GM23338 (cell line): ENCODE measurements at regions not wholly inside any gene's neighbourhood (a gene's known extent, or its start where the extent isn't known, plus 50 kb on each side); places are given as distances from the start of the nearest gene placed in this dataset.

Experiments used
- ATAC-seq: fragments of 200-7000 bp; cut with Tn5 transposase; 3 replicates; pipeline ENCODE4 v1.9.1; 2020
- DNase-seq: peaks from one replicate; pipeline ENCODE4 v3.0.0-alpha.2; 2015; ENCODE audit warnings: low spot score
- H2AFZ ChIP-seq: fragments of 200-600 bp; sonication (generic); 2 replicates; pipeline ENCODE4 v1.8.0; 2016; ENCODE audit warnings: antibody characterized with exemption, mild to moderate bottlenecking, moderate library complexity
- H3F3A ChIP-seq: fragments of 200-600 bp; sonication (generic); replicated peaks from 2 replicates; pipeline ENCODE4 v1.8.0; 2017; ENCODE audit warnings: antibody characterized with exemption, mixed run types, low read depth
- H3K27ac ChIP-seq: fragments of 200-600 bp; sonication (generic); 2 replicates; pipeline ENCODE4 v1.6.1; 2016; ENCODE audit warnings: low read depth
- H3K27me3 ChIP-seq: fragments of 200-600 bp; sonication (generic); 2 replicates; pipeline ENCODE4 v1.8.0; 2016; ENCODE audit warnings: mild to moderate bottlenecking, mixed run types, moderate library complexity; ENCODE audit not compliant: insufficient read depth
- H3K36me3 ChIP-seq: fragments of 200-600 bp; sonication (generic); 2 replicates; pipeline ENCODE4 v1.8.0; 2016; ENCODE audit warnings: mild to moderate bottlenecking; ENCODE audit not compliant: insufficient read depth
- H3K4me1 ChIP-seq: fragments of 200-600 bp; sonication (generic); 2 replicates; pipeline ENCODE4 v1.8.0; 2016; ENCODE audit warnings: mild to moderate bottlenecking, moderate library complexity; ENCODE audit not compliant: insufficient read depth
- H3K4me2 ChIP-seq: fragments of 200-600 bp; sonication (generic); 2 replicates; pipeline ENCODE4 v1.7.1; 2017; ENCODE audit warnings: mixed run types
- H3K4me3 ChIP-seq: fragments of 200-600 bp; sonication (generic); 2 replicates; pipeline ENCODE4 v1.6.1; 2016; ENCODE audit warnings: mixed run types
- H3K79me2 ChIP-seq: fragments of 200-600 bp; sonication (generic); replicated peaks from 2 replicates; pipeline ENCODE4 v1.8.0; 2017; ENCODE audit warnings: mild to moderate bottlenecking; ENCODE audit not compliant: insufficient read depth
- H3K9me2 ChIP-seq: fragments of 200-600 bp; sonication (generic); 2 replicates; pipeline ENCODE4 v1.8.0; 2017; ENCODE audit not compliant: insufficient read depth
- H4K20me1 ChIP-seq: fragments of 200-600 bp; sonication (generic); replicated peaks from 2 replicates; pipeline ENCODE4 v1.8.0; 2017; ENCODE audit warnings: mild to moderate bottlenecking; ENCODE audit not compliant: insufficient read depth
- H3K27ac Mint-ChIP-seq: 2 replicates; pipeline ENCODE4 v1.8.0; 2020; ENCODE audit warnings: inconsistent platforms, mild to moderate bottlenecking, moderate library complexity, mixed read lengths
- H3K27me3 Mint-ChIP-seq: 3 replicates; pipeline ENCODE4 v1.8.0; 2022; ENCODE audit warnings: low read depth, mild to moderate bottlenecking, moderate library complexity, mixed read lengths, inconsistent platforms; ENCODE audit not compliant: insufficient read depth, poor library complexity
- H3K36me3 Mint-ChIP-seq: 3 replicates; pipeline ENCODE4 v1.8.0; 2021; ENCODE audit warnings: low read depth, mild to moderate bottlenecking, inconsistent platforms, moderate library complexity, mixed read lengths
- H3K4me1 Mint-ChIP-seq: 3 replicates; pipeline ENCODE4 v1.8.0; 2020; ENCODE audit warnings: mild to moderate bottlenecking, inconsistent platforms, mixed read lengths
- H3K4me3 Mint-ChIP-seq: 3 replicates; pipeline ENCODE4 v1.8.0; 2021; ENCODE audit warnings: moderate library complexity, mild to moderate bottlenecking, inconsistent platforms, mixed read lengths
- H3K9me3 Mint-ChIP-seq: 3 replicates; pipeline ENCODE4 v1.8.0; 2020; ENCODE audit warnings: moderate library complexity, mild to moderate bottlenecking, inconsistent platforms, mixed read lengths
- CREB1 ChIP-seq: fragments of 250-450 bp; sonication (Bioruptor Pico); IDR thresholded peaks from 2 replicates; pipeline ENCODE4 v1.5.0; 2020; ENCODE audit warnings: low read depth, mild to moderate bottlenecking, moderate library complexity
- EZH2 ChIP-seq: fragments of 200-600 bp; sonication (generic); IDR thresholded peaks from one replicate; pipeline ENCODE4 v1.8.0; 2017; ENCODE audit warnings: antibody characterized with exemption, mild to moderate bottlenecking, low read depth; ENCODE audit not compliant: unreplicated experiment
- EZH2phosphoT487 ChIP-seq: fragments of 200-600 bp; sonication (generic); IDR thresholded peaks from one replicate; pipeline ENCODE4 v1.8.1; 2018; ENCODE audit warnings: antibody characterized with exemption; ENCODE audit not compliant: unreplicated experiment
- JUNB ChIP-seq: IDR thresholded peaks from one replicate; pipeline ENCODE4 v1.6.1; 2016; ENCODE audit warnings: antibody characterized with exemption; ENCODE audit not compliant: unreplicated experiment
- NANOG ChIP-seq: IDR thresholded peaks from 2 replicates; pipeline ENCODE4 v1.6.1; 2016; ENCODE audit warnings: antibody characterized with exemption, borderline replicate concordance
- STAT1 ChIP-seq: IDR thresholded peaks from one replicate; pipeline ENCODE4 v1.6.1; 2016; ENCODE audit warnings: antibody characterized with exemption; ENCODE audit not compliant: unreplicated experiment
- ZNF114 ChIP-seq: fragments of 250-450 bp; sonication (Bioruptor Pico); IDR thresholded peaks from 2 replicates; pipeline ENCODE4 v1.5.0; 2020; ENCODE audit warnings: mild to moderate bottlenecking, moderate library complexity
- TF ChIP-seq, protein P1 (sequence below): fragments of 250-450 bp; sonication (Bioruptor Pico); IDR thresholded peaks from 2 replicates; pipeline ENCODE4 v1.5.0; 2020; ENCODE audit warnings: mild to moderate bottlenecking, moderate library complexity
- TF ChIP-seq, protein P2 (sequence below): IDR thresholded peaks from 2 replicates; pipeline ENCODE4 v1.6.1; 2016; ENCODE audit warnings: antibody characterized with exemption

DNA sequence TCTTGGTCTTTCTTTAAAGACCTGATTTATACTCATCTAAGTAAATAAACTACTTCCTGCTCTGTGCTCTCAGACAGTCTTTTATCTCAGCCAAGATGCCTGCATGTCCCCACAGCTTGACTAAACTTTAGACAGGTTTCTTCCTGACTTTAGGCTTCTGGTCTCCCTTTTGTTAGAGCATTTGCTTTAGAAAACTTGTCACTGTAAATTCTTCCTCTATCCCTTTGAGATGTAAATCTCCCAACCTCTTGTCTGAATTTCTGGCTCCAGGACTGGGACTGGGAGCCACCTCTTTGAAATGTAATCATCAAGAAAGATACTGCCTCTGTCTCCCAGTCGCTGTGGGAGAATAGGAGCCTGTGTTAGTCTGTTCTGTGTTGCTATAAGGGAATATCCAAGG, 739.9 kb downstream of the C6orf118 start (continued):
- TF ChIP-seq, protein P1, sequence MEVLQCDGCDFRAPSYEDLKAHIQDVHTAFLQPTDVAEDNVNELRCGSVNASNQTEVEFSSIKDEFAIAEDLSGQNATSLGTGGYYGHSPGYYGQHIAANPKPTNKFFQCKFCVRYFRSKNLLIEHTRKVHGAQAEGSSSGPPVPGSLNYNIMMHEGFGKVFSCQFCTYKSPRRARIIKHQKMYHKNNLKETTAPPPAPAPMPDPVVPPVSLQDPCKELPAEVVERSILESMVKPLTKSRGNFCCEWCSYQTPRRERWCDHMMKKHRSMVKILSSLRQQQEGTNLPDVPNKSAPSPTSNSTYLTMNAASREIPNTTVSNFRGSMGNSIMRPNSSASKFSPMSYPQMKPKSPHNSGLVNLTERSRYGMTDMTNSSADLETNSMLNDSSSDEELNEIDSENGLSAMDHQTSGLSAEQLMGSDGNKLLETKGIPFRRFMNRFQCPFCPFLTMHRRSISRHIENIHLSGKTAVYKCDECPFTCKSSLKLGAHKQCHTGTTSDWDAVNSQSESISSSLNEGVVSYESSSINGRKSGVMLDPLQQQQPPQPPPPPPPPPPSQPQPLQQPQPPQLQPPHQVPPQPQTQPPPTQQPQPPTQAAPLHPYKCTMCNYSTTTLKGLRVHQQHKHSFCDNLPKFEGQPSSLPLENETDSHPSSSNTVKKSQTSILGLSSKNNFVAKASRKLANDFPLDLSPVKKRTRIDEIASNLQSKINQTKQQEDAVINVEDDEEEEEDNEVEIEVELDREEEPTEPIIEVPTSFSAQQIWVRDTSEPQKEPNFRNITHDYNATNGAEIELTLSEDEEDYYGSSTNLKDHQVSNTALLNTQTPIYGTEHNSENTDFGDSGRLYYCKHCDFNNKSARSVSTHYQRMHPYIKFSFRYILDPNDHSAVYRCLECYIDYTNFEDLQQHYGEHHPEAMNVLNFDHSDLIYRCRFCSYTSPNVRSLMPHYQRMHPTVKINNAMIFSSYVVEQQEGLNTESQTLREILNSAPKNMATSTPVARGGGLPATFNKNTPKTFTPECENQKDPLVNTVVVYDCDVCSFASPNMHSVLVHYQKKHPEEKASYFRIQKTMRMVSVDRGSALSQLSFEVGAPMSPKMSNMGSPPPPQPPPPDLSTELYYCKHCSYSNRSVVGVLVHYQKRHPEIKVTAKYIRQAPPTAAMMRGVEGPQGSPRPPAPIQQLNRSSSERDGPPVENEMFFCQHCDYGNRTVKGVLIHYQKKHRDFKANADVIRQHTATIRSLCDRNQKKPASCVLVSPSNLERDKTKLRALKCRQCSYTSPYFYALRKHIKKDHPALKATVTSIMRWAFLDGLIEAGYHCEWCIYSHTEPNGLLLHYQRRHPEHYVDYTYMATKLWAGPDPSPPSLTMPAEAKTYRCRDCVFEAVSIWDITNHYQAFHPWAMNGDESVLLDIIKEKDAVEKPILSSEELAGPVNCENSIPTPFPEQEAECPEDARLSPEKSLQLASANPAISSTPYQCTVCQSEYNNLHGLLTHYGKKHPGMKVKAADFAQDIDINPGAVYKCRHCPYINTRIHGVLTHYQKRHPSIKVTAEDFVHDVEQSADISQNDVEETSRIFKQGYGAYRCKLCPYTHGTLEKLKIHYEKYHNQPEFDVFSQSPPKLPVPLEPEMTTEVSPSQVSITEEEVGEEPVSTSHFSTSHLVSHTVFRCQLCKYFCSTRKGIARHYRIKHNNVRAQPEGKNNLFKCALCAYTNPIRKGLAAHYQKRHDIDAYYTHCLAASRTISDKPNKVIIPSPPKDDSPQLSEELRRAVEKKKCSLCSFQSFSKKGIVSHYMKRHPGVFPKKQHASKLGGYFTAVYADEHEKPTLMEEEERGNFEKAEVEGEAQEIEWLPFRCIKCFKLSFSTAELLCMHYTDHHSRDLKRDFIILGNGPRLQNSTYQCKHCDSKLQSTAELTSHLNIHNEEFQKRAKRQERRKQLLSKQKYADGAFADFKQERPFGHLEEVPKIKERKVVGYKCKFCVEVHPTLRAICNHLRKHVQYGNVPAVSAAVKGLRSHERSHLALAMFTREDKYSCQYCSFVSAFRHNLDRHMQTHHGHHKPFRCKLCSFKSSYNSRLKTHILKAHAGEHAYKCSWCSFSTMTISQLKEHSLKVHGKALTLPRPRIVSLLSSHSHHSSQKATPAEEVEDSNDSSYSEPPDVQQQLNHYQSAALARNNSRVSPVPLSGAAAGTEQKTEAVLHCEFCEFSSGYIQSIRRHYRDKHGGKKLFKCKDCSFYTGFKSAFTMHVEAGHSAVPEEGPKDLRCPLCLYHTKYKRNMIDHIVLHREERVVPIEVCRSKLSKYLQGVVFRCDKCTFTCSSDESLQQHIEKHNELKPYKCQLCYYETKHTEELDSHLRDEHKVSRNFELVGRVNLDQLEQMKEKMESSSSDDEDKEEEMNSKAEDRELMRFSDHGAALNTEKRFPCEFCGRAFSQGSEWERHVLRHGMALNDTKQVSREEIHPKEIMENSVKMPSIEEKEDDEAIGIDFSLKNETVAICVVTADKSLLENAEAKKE (CRISPR knock-in tag): no peak
- no peak for TF ChIP-seq EZH2phosphoT487
- TF ChIP-seq CREB1 (CRISPR knock-in tag): no peak

DNA sequence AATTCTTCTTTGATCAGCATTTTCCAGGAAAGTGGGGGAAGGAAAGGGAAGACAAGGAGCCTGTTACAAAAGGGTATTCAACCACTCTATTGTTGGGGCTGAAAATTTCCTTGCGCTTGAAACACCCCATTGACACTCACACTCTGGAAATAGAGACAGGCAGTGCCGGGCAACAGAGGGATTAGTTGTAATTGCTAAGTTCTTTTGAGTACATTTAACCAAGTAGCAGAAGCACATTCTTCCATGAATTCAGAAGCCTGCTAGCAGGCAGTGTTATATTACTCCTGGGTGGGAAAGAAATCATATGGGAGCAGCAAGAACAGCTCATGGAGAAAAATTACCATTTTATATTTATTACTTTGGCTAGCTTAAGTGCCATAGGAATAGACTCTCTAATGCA, 745.5 kb downstream of the C6orf118 start:
- H3K4me3 ChIP-seq: no peak overlapping the region
- no peaks in the 10 kb centered on the region for H3K27me3 Mint-ChIP-seq
- no peaks in the 10 kb centered on the region for H4K20me1 ChIP-seq
- DNase-seq (no peak), ATAC-seq (no peak)
- H3K36me3 ChIP-seq: 0 out of 2 replicates have a peak, but pooled peaks cover 5% of the 10 kb centered on the region
- no peaks in the 10 kb centered on the region for H3K27me3 ChIP-seq
- H3K27ac Mint-ChIP-seq: no peak overlapping the region
- H3K4me1 Mint-ChIP-seq: peaks cover 3% of the 10 kb centered on the region; the same call in 1 of the 3 replicates
- no peak overlapping the region for H3K27ac ChIP-seq
- H2AFZ ChIP-seq: no peak overlapping the region
- H3K9me2 ChIP-seq: no peaks in the 10 kb centered on the region
- no peaks in the 10 kb centered on the region for H3F3A ChIP-seq
- H3K36me3 Mint-ChIP-seq: peaks cover 38% of the 10 kb centered on the region
- H3K4me2 ChIP-seq: no peak overlapping the region
- H3K79me2 ChIP-seq: no peaks in the 10 kb centered on the region
- no peaks in the 10 kb centered on the region for H3K4me1 ChIP-seq
- H3K9me3 Mint-ChIP-seq: peaks cover 43% of the 10 kb centered on the region
- H3K4me3 Mint-ChIP-seq: no peak overlapping the region
- TF ChIP-seq JUNB (no peak), STAT1 (no peak), EZH2 (no peak), ZNF114 (CRISPR knock-in tag) (no peak), NANOG (no peak), EZH2phosphoT487 (no peak)
- TF ChIP-seq, protein P1 (CRISPR knock-in tag): no peak
- TF ChIP-seq, protein P2, sequence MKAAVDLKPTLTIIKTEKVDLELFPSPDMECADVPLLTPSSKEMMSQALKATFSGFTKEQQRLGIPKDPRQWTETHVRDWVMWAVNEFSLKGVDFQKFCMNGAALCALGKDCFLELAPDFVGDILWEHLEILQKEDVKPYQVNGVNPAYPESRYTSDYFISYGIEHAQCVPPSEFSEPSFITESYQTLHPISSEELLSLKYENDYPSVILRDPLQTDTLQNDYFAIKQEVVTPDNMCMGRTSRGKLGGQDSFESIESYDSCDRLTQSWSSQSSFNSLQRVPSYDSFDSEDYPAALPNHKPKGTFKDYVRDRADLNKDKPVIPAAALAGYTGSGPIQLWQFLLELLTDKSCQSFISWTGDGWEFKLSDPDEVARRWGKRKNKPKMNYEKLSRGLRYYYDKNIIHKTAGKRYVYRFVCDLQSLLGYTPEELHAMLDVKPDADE: no peak
